HCT116 (cell line): ENCODE measurements at regions not wholly inside any gene's neighbourhood (a gene's known extent, or its start where the extent isn't known, plus 50 kb on each side); places are given as distances from the start of the nearest gene placed in this dataset.

ENCODE experiments used
- ATAC-seq: fragments of 200-7000 bp; cut with Tn5 transposase; 2 replicates; pipeline ENCODE4 v1.9.1; 2020; ENCODE audit warnings: mild to moderate bottlenecking, moderate library complexity
- BruUV-seq: library from RNA; stranded (reverse); fragments of 400-500 nt; replicated peaks from 2 replicates; lab custom pipeline; 2021; lab: Mats Ljungman, UMichigan
- CTCF ChIA-PET: fragments of 300-600 bp; sonication (Branson Sonifier 250); formaldehyde crosslinking; loops from one replicate; lab custom pipeline; 2021; ENCODE audit warnings: antibody characterized with exemption; lab: Charles Lee
- POLR2A ChIA-PET: fragments of 300-600, 350-600 bp; sonication (Branson Sonifier 250); formaldehyde crosslinking; loops from one replicate; lab custom pipeline; 2021; ENCODE audit warnings: antibody characterized with exemption; lab: Charles Lee
- RAD21 ChIA-PET, 2 experiments: fragments of 300-600 bp; sonication (Branson Sonifier 250); formaldehyde crosslinking; loops; one replicate each; lab custom pipeline; 2023; ENCODE audit warnings: low total read pairs in 2 of 2; ENCODE audit not compliant: uncharacterized antibody in 2 of 2, unreplicated experiment in 2 of 2, low non-redundant PET in 1 of 2; lab: Charles Lee
- DNase-seq: peaks from one replicate; pipeline ENCODE4 v3.0.0-alpha.2; 2010; ENCODE audit warnings: low read depth, low spot score
- H2AFZ ChIP-seq: fragments of 200-600 bp; shearing (Covaris generic), sonication (generic); 2 replicates; pipeline ENCODE4 v1.6.1; 2017; ENCODE audit warnings: low read depth, mixed run types, mixed read lengths, antibody characterized with exemption, low read length; ENCODE audit not compliant: poor library complexity, severe bottlenecking
- H3K27ac ChIP-seq: 2 replicates; pipeline ENCODE4 v1.5.1; 2012; ENCODE audit warnings: low read depth, low read length
- H3K27me3 ChIP-seq: fragments of 200-600 bp; sonication (generic); 2 replicates; pipeline ENCODE4 v1.6.1; 2016; ENCODE audit warnings: mixed run types, low read length, mixed read lengths; ENCODE audit not compliant: insufficient read depth
- H3K36me3 ChIP-seq, 2 experiments: fragments of 200-500 bp in 1 of 2; fragments of 200-600 bp in 1 of 2; sonication (Bioruptor generic) in 1 of 2; sonication (generic) in 1 of 2; 2 replicates each; pipeline versions ENCODE4 v1.5.1 to v1.6.1; 2014 to 2016; ENCODE audit warnings: low read length in 2 of 2, inconsistent platforms in 1 of 2, mixed read lengths in 1 of 2, mixed run types in 1 of 2; ENCODE audit not compliant: insufficient read depth in 2 of 2, control insufficient read depth in 1 of 2
- H3K4me1 ChIP-seq, 2 experiments: fragments of 200-600 bp in 1 of 2; sonication (generic) in 1 of 2; 2 replicates each; pipeline versions ENCODE4 v1.5.1 to v1.6.1; 2012 to 2017; ENCODE audit warnings: low read length in 2 of 2, inconsistent platforms in 1 of 2, mild to moderate bottlenecking in 1 of 2, mixed read lengths in 1 of 2, mixed run types in 1 of 2, moderate library complexity in 1 of 2; ENCODE audit not compliant: insufficient read depth in 2 of 2, control insufficient read depth in 1 of 2
- H3K4me2 ChIP-seq: fragments of 200-600 bp; sonication (generic); 2 replicates; pipeline ENCODE4 v1.6.1; 2017; ENCODE audit warnings: mixed run types, low read length, mixed read lengths
- H3K4me3 ChIP-seq, 2 experiments: fragments of 200-600 bp in 1 of 2; sonication (generic) in 1 of 2; replicated peaks in 1 of 2; 2 replicates each; pipeline ENCODE4 v1.5.1; 2011 to 2016; ENCODE audit warnings: low read length in 2 of 2, control low read depth in 1 of 2, low read depth in 1 of 2, mild to moderate bottlenecking in 1 of 2, mixed read lengths in 1 of 2, mixed run types in 1 of 2
- H3K79me2 ChIP-seq: fragments of 200-600 bp; sonication (generic); 2 replicates; pipeline ENCODE4 v1.6.1; 2017; ENCODE audit warnings: mild to moderate bottlenecking, mixed run types, low read length, moderate library complexity, mixed read lengths; ENCODE audit not compliant: insufficient read depth
- H3K9ac ChIP-seq: fragments of 200-600 bp; sonication (generic); 2 replicates; pipeline ENCODE4 v1.6.1; 2016; ENCODE audit warnings: low read length, mixed read lengths
- H3K9me2 ChIP-seq: fragments of 200-600 bp; sonication (generic), shearing (Covaris generic); 2 replicates; pipeline ENCODE4 v1.6.1; 2017; ENCODE audit warnings: mixed run types, mild to moderate bottlenecking, moderate library complexity; ENCODE audit not compliant: insufficient read depth
- H3K9me3 ChIP-seq, 2 experiments: fragments of 200-500 bp in 1 of 2; fragments of 200-600 bp in 1 of 2; sonication (Bioruptor generic) in 1 of 2; sonication (generic) in 1 of 2; 2 replicates each; pipeline ENCODE4 v1.6.1; 2014 to 2017; ENCODE audit warnings: low read length in 2 of 2, mixed read lengths in 2 of 2, inconsistent platforms in 1 of 2, low read depth in 1 of 2, mild to moderate bottlenecking in 1 of 2, mixed run types in 1 of 2, moderate library complexity in 1 of 2; ENCODE audit not compliant: control insufficient read depth in 1 of 2, insufficient read depth in 1 of 2
- H4K20me1 ChIP-seq: fragments of 200-600 bp; sonication (generic), shearing (Covaris generic); 2 replicates; pipeline ENCODE4 v1.6.1; 2017; ENCODE audit warnings: mixed run types, mild to moderate bottlenecking, moderate library complexity; ENCODE audit not compliant: insufficient read depth
- ATF3 ChIP-seq: IDR thresholded peaks from 2 replicates; pipeline ENCODE4 v1.6.1; 2012
- CEBPB ChIP-seq: IDR thresholded peaks from 2 replicates; pipeline ENCODE4 v1.6.1; 2012; ENCODE audit warnings: low read depth
- EGR1 ChIP-seq: IDR thresholded peaks from 2 replicates; pipeline ENCODE4 v1.6.1; 2012; ENCODE audit warnings: low read depth
- ELF1 ChIP-seq: IDR thresholded peaks from 2 replicates; pipeline ENCODE4 v1.6.1; 2012; ENCODE audit warnings: low read depth, borderline replicate concordance
- EZH2 ChIP-seq: fragments of 200-600 bp; sonication (generic); IDR thresholded peaks from 2 replicates; pipeline ENCODE4 v1.6.1; 2017; ENCODE audit warnings: antibody characterized with exemption, mixed run types
- EZH2phosphoT487 ChIP-seq: fragments of 200-600 bp; IDR thresholded peaks from 2 replicates; pipeline ENCODE4 v1.6.1; 2018; ENCODE audit warnings: antibody characterized with exemption, borderline replicate concordance
- JUND ChIP-seq: IDR thresholded peaks from 2 replicates; pipeline ENCODE4 v1.6.1; 2012
- MAX ChIP-seq: IDR thresholded peaks from 2 replicates; pipeline ENCODE4 v1.6.1; 2012
- POLR2A ChIP-seq: IDR thresholded peaks from 2 replicates; pipeline ENCODE4 v1.7.0; 2011; ENCODE audit warnings: borderline replicate concordance; ENCODE audit not compliant: insufficient read depth, insufficient read length; ENCODE audit errors: extremely low read depth
- POLR2AphosphoS5 ChIP-seq: IDR thresholded peaks from 2 replicates; pipeline ENCODE4 v1.6.1; 2011; ENCODE audit warnings: mild to moderate bottlenecking, low read depth, low read length, moderate library complexity
- RAD21 ChIP-seq: IDR thresholded peaks from 2 replicates; pipeline ENCODE4 v1.6.1; 2012; ENCODE audit warnings: low read depth, mild to moderate bottlenecking
- REST ChIP-seq: IDR thresholded peaks from 2 replicates; pipeline ENCODE4 v1.6.1; 2012; ENCODE audit warnings: low read depth
- SP1 ChIP-seq: IDR thresholded peaks from 2 replicates; pipeline ENCODE4 v1.6.1; 2012; ENCODE audit warnings: low read depth
- TCF7L2 ChIP-seq: IDR thresholded peaks from 2 replicates; pipeline ENCODE4 v1.7.0; 2011; ENCODE audit warnings: borderline replicate concordance, inconsistent platforms; ENCODE audit not compliant: insufficient read depth, insufficient read length; ENCODE audit errors: extremely low read depth
- ZFX ChIP-seq: fragments of 450-650 bp; IDR thresholded peaks from 2 replicates; pipeline ENCODE4 v1.6.1; 2017
- intact Hi-C: fragments of 100-400 bp; cut with micrococcal nuclease; formaldehyde crosslinking; loops from 2 replicates; pipeline ENCODE4 v1.10.0; 2022
- TF ChIP-seq, protein P1 (sequence below), 3 experiments: fragments of 200-600 bp in 1 of 3; sonication (generic) in 1 of 3; IDR thresholded peaks in 2 of 3; conservative IDR thresholded peaks in 1 of 3; 2 replicates each; pipeline ENCODE4 v1.5.1; 2012 to 2017; ENCODE audit warnings: low read depth in 2 of 3, low read length in 2 of 3, antibody characterized with exemption in 1 of 3, borderline replicate concordance in 1 of 3, control low read depth in 1 of 3, mild to moderate bottlenecking in 1 of 3, mixed read lengths in 1 of 3, mixed run types in 1 of 3, moderate library complexity in 1 of 3; ENCODE audit not compliant: insufficient read depth in 1 of 3
- TF ChIP-seq, protein P2 (sequence below): IDR thresholded peaks from 2 replicates; pipeline ENCODE4 v1.6.1; 2011; ENCODE audit warnings: mild to moderate bottlenecking, low read length, moderate library complexity; ENCODE audit not compliant: insufficient replicate concordance; ENCODE audit errors: extremely low read depth

DNA sequence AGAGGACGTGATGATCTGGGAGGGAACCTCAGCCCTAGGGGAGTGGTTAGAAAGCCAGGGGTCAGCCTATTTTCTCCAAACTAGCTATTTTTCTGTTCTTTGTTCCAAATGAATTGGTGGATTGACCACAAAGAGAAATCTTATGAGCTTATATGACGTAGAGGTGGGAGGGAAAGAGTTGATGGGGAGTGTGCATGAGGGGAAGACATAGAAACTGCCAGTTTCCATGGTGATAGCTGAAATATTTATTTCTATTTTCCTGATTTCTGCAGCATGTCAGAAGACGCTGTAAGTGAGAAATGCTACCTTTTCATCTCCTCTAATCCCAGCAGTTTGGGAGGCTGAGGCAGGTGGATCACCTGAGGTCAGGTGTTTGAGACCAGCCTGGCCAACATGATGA, 51.4 kb upstream of the CISTR start:
- ATAC-seq (no peak), DNase-seq (no peak)
- ChIA-PET RAD21 (no interaction called here), CTCF (no interaction called here), POLR2A (interaction anchor here (0.7 kb wide), 1 partner anchor 184 kb away, joined by 3 read pairs; no protein-coding TSS in a partner anchor)
- Histone ChIP-seq H3K4me2 (no peak overlapping the region), H3K4me1 (peaks cover 7 to 18% of the 10 kb centered on the region in 2 experiments; a peak in 2 of 4 replicates), H3K9me3 (no peaks in the 10 kb centered on the region), H3K4me3 (no peak overlapping the region), H3K9ac (no peak overlapping the region), H3K36me3 (no peaks in the 10 kb centered on the region), H4K20me1 (no peaks in the 10 kb centered on the region), H2AFZ (no peak overlapping the region), H3K79me2 (no peaks in the 10 kb centered on the region), H3K9me2 (no peaks in the 10 kb centered on the region), H3K27ac (no peak overlapping the region), H3K27me3 (no peaks in the 10 kb centered on the region; the same call in 1 of the 2 replicates)
- intact Hi-C loops = no loop called here
- TF ChIP-seq JUND (no peak), EZH2 (no peak), POLR2A (no peak), SP1 (no peak), ELF1 (no peak), REST (no peak), MAX (no peak), CEBPB (no peak), TCF7L2 (no peak), ZFX (no peak), POLR2AphosphoS5 (no peak), ATF3 (no peak), EGR1 (no peak), EZH2phosphoT487 (no peak), RAD21 (no peak)
- TF ChIP-seq, protein P1, sequence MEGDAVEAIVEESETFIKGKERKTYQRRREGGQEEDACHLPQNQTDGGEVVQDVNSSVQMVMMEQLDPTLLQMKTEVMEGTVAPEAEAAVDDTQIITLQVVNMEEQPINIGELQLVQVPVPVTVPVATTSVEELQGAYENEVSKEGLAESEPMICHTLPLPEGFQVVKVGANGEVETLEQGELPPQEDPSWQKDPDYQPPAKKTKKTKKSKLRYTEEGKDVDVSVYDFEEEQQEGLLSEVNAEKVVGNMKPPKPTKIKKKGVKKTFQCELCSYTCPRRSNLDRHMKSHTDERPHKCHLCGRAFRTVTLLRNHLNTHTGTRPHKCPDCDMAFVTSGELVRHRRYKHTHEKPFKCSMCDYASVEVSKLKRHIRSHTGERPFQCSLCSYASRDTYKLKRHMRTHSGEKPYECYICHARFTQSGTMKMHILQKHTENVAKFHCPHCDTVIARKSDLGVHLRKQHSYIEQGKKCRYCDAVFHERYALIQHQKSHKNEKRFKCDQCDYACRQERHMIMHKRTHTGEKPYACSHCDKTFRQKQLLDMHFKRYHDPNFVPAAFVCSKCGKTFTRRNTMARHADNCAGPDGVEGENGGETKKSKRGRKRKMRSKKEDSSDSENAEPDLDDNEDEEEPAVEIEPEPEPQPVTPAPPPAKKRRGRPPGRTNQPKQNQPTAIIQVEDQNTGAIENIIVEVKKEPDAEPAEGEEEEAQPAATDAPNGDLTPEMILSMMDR (IDR thresholded peaks at IDR 0.05 in 2 of 3, conservative IDR thresholded peaks at IDR 0.05 in 1 of 3; ENCODE audit: borderline replicate concordance in 1 of 3, insufficient read depth in 1 of 3, low read depth in 2 of 3, low read length in 2 of 3) = no peak
- TF ChIP-seq, protein P2, sequence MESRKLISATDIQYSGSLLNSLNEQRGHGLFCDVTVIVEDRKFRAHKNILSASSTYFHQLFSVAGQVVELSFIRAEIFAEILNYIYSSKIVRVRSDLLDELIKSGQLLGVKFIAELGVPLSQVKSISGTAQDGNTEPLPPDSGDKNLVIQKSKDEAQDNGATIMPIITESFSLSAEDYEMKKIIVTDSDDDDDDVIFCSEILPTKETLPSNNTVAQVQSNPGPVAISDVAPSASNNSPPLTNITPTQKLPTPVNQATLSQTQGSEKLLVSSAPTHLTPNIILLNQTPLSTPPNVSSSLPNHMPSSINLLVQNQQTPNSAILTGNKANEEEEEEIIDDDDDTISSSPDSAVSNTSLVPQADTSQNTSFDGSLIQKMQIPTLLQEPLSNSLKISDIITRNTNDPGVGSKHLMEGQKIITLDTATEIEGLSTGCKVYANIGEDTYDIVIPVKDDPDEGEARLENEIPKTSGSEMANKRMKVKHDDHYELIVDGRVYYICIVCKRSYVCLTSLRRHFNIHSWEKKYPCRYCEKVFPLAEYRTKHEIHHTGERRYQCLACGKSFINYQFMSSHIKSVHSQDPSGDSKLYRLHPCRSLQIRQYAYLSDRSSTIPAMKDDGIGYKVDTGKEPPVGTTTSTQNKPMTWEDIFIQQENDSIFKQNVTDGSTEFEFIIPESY = no peak
- no TSS peak for BruUV-seq
